Subcutaneous abdominal adipose tissue (tissue), 5 donors: ENCODE measurements at regions not wholly inside any gene's neighbourhood (a gene's known extent, or its start where the extent isn't known, plus 50 kb on each side); places are given as distances from the start of the nearest gene placed in this dataset.
A peak's percentile ranks its signal among the peaks of the same experiment; 100 is the strongest.

Experiments used
- H3K27ac ChIP-seq: one replicate; pipeline ENCODE4 v1.7.0; 2013; ENCODE audit warnings: low read depth, mild to moderate bottlenecking, inconsistent platforms, low read length, moderate library complexity
- H3K27me3 ChIP-seq, 5 donors: one replicate each; pipeline ENCODE4 v1.7.0; 2013; ENCODE audit warnings: low read length in 5 of 5, inconsistent platforms in 1 of 5; ENCODE audit not compliant: control insufficient read depth in 5 of 5, insufficient read depth in 4 of 5
- H3K36me3 ChIP-seq, 5 donors: one replicate each; pipeline ENCODE4 v1.7.0; 2013; ENCODE audit warnings: low read length in 5 of 5; ENCODE audit not compliant: control insufficient read depth in 5 of 5, insufficient read depth in 5 of 5
- H3K4me1 ChIP-seq, 5 donors: one replicate each; pipeline ENCODE4 v1.7.0; 2013; ENCODE audit warnings: low read length in 5 of 5, mild to moderate bottlenecking in 3 of 5, moderate library complexity in 1 of 5; ENCODE audit not compliant: control insufficient read depth in 5 of 5, insufficient read depth in 5 of 5
- H3K4me3 ChIP-seq, 5 donors: one replicate each; pipeline ENCODE4 v1.7.0; 2013; ENCODE audit warnings: low read length in 5 of 5, low read depth in 1 of 5
- H3K9ac ChIP-seq, 5 donors: one replicate each; pipeline ENCODE4 v1.7.0; 2013; ENCODE audit warnings: low read length in 5 of 5, mild to moderate bottlenecking in 4 of 5, moderate library complexity in 3 of 5
- H3K9me3 ChIP-seq, 5 donors: one replicate each; pipeline ENCODE4 v1.7.0; 2013; ENCODE audit warnings: low read length in 5 of 5; ENCODE audit not compliant: control insufficient read depth in 5 of 5
- donor health status: healthy.
- donor health status: healthy.
- donor health status: healthy.
- donor health status: healthy.
- donor health status: healthy.

DNA sequence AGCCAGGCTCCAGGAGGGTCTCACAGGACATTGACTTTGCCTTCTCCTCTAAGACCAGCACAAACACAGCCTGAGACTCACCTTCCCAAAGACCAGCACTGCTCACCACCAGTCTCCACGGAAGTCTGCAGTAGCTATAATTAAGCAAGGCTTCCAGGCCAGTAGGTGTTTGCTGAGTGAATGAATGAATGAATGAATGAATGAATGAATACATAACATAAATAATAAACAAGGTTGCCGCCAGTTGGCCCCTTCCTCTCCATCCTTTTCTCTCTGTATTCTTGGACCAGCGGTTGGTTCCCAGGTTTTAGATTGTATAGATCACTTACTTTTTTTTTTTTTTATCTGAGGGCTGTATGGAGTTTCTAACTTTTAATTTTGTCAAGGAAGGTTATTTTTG is 222.4 kb upstream of the ID2 start:
- Histone ChIP-seq H3K4me1 (peaks cover 2 to 28% (median 19%) of the 10 kb centered on the region in 5 donors), H3K27me3 (peaks cover 0 to 11% (median 3%) of the 10 kb centered on the region in 5 donors), H3K36me3 (no peaks in the 10 kb centered on the region), H3K9me3 (no peaks in the 10 kb centered on the region), H3K27ac (no peak overlapping the region), H3K4me3 (no peak overlapping the region), H3K9ac (no peak overlapping the region)

DNA sequence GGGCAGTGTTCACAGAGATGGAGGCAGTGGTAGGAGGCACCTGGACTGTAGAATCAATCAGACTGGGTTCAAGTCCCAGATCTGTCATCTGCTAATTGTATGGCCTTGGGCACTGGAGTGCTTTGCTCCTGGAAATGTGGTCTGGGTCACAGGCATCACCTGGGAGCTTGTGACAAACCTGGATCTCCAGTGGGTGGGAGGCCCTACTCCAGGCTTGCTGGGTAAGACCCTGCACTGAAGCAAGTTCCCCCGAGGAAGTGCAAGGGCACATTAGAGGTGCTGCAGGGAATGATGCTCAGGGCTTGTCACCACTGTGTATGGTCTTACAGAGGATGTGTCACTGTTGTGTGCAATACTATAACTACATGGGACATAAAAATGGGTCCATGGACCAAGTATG is 220.5 kb upstream of the ID2 start:
- no peak overlapping the region for H3K4me3 ChIP-seq
- no peaks in the 10 kb centered on the region for H3K9me3 ChIP-seq
- peaks cover 2 to 22% (median 12%) of the 10 kb centered on the region in 5 donors for H3K4me1 ChIP-seq
- H3K27me3 ChIP-seq: peaks cover 0 to 9% (median 3%) of the 10 kb centered on the region in 5 donors
- H3K36me3 ChIP-seq: no peaks in the 10 kb centered on the region
- H3K27ac ChIP-seq: no peak overlapping the region
- no peak overlapping the region for H3K9ac ChIP-seq

DNA sequence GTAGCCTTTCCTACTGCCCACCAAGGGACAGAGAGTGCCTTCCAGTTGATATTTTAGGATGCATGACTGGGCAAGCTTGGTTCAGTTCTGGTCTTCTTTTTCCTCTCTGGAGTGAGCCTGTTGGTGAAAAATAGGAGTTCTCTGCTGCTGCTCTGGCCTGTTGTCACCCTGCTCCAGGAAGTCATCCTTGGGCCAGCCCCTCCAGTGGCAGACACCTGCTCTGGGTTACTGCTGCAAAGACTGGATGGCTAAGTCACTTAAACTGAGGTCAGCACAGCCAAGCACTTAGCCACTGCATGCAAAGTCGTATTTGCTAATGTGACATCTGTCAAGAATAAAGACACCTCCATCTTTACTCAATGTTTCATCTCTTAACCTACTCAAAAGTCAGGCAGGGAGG is 219.6 kb upstream of the ID2 start:
- H3K27me3 ChIP-seq: peaks cover 0 to 5% (median 0%) of the 10 kb centered on the region in 5 donors
- H3K4me1 ChIP-seq: peaks cover 2 to 15% (median 6%) of the 10 kb centered on the region in 5 donors
- H3K9me3 ChIP-seq: no peaks in the 10 kb centered on the region
- H3K9ac ChIP-seq: no peak overlapping the region
- no peak overlapping the region for H3K27ac ChIP-seq
- no peak overlapping the region for H3K4me3 ChIP-seq
- H3K36me3 ChIP-seq: no peaks in the 10 kb centered on the region

DNA sequence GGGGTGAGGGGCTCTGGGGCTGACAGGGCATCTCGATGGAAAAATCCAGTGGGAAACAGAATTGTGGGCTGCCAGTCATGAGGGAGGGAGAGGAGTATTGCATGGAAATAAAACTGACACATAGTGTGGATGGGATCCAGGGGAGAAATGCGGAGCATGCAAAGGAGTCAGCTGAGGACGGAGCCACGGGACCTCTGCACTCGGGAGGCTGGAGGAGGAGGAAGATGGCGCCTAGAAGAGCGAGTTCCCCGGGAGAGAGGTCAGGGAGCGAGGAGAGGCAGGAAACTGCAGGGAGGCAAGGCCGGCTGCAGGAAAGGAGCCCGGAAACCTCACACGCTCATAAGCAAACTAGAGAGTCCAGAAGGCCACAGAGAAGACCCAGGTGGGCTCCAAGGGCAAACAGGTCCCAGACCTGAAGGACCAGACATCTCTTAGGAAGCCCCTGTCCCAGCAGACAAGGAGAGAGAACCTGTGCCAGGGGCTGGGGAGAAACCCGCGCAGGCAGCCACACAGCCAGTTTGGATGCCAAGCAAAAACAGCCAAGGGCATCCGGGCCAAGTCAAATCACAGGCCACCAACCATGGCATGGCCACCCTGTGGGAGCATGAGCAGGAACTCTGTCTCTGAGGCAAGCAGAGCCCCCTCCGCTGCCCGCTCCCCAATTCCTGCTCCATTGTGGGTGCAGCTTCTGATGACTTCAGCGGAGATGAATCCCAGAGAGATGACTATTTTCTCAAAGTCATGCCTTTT is 218.8 kb upstream of the ID2 start:
- H3K27ac ChIP-seq: no peak overlapping the region
- peak overlapping the region in 1 of 5 donors; percentile 39 for H3K9ac ChIP-seq
- H3K9me3 ChIP-seq: no peaks in the 10 kb centered on the region
- H3K27me3 ChIP-seq: no peaks in the 10 kb centered on the region
- H3K4me1 ChIP-seq: peaks cover 2 to 13% (median 6%) of the 10 kb centered on the region in 5 donors
- H3K36me3 ChIP-seq: no peaks in the 10 kb centered on the region
- peak overlapping the region in 3 of 5 donors; percentile 12 to 24 (median 17) for H3K4me3 ChIP-seq

DNA sequence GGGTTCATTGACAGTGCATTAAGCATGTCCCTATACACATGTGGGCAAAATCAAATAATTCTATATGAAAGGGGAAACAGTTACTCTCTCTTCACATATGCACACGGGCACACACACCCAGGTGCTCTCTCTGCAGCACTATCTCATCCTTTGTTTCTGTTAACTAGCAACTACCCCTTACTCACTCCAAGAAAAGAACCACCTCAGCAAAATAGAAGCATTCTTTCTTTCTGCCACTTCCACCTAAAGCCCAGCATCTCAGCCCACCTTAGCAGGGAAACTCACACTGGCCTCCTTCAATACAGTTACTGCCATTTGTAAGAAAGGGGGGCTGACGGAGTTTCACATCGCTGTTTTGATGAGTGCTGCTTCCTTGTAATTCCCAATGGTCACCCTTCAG is 216.3 kb upstream of the ID2 start:
- no peaks in the 10 kb centered on the region for H3K27me3 ChIP-seq
- H3K4me3 ChIP-seq: no peak overlapping the region
- H3K27ac ChIP-seq: no peak overlapping the region
- no peak overlapping the region for H3K9ac ChIP-seq
- H3K4me1 ChIP-seq: peaks cover 2 to 17% (median 6%) of the 10 kb centered on the region in 5 donors
- no peaks in the 10 kb centered on the region for H3K9me3 ChIP-seq
- no peaks in the 10 kb centered on the region for H3K36me3 ChIP-seq

DNA sequence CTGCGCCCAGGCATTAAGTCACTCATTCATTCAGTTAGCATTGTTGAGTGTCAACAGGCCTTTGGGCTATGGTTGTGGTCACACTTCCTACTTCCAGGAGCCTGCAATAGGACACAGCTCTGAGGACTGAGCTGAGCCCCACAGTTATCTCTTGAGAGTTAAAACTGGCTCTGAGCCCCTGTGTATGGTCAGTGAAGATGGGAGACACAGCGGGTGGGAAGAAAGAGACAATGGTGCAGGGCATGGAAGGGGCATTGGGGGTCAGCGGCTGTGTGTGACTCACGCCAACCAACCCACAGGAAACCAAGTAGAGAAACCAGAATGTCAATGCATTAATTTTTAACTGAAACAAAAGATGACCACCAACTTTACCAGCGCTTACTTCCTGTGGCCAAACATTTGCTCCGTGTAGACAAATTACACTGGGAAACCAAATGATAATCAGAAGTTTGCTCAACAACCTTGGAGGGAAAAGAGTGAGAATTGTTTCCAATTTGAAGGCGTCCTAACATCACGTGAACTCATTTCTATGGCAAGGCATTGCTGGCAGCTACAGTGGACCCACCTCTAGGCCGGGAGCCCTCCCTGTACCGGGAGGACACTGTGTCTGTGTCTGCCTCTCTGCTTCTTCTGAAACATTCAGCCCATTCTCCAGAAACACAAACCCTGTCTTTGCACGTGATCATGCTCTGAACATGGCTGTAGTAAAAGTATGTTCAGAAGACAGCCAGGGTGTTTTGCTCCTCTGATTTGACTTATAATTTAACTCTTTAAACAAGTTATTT is 212.0 kb upstream of the ID2 start:
- peaks cover 0 to 4% (median 2%) of the 10 kb centered on the region in 5 donors for H3K4me1 ChIP-seq
- H3K27ac ChIP-seq: no peak overlapping the region

DNA sequence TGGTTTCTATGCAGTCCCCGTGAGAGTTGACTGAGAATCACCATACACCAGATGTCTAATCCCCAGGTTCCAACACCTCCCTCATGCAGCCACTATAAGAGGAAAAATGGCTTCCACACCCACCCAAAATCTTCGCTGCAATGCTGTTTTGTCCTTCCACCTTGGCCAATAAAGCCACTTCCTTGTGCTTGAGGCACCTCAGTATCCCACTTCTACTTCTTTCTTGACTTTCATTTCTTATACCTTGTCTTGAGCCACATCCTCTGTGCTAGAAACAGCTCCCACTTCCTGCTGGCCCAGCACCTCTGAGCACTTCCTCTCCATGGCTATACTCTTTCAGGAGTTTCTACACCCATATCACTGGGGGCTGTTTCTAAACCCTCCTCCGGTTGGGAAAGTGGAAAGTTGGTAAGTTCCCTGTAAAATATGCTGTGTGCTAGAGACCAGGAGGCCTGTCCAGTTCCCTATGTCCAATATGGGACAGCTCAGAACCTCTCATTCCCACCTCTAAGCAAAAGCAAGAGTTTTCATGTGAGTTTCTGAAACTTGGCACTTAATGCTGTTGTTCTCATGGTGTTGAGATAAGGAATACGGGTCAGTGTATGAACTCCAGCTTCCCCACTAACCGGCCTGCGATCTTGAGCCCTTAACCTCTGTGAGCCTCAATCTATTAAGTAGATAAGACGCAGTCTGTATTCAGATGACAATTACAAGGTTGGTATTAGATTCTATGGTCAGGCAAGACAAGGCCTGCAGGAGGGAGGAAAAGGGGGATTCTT is 209.1 kb upstream of the ID2 start:
- Histone ChIP-seq H3K9me3 (no peaks in the 10 kb centered on the region), H3K4me1 (peaks cover 0 to 24% (median 20%) of the 10 kb centered on the region in 5 donors), H3K27me3 (no peaks in the 10 kb centered on the region)

More for the DNA sequence above, 212.0 kb upstream of the ID2 start:
- Histone ChIP-seq H3K4me3 (no peak overlapping the region), H3K27me3 (no peaks in the 10 kb centered on the region), H3K9ac (no peak overlapping the region), H3K9me3 (no peaks in the 10 kb centered on the region), H3K36me3 (no peaks in the 10 kb centered on the region)

DNA sequence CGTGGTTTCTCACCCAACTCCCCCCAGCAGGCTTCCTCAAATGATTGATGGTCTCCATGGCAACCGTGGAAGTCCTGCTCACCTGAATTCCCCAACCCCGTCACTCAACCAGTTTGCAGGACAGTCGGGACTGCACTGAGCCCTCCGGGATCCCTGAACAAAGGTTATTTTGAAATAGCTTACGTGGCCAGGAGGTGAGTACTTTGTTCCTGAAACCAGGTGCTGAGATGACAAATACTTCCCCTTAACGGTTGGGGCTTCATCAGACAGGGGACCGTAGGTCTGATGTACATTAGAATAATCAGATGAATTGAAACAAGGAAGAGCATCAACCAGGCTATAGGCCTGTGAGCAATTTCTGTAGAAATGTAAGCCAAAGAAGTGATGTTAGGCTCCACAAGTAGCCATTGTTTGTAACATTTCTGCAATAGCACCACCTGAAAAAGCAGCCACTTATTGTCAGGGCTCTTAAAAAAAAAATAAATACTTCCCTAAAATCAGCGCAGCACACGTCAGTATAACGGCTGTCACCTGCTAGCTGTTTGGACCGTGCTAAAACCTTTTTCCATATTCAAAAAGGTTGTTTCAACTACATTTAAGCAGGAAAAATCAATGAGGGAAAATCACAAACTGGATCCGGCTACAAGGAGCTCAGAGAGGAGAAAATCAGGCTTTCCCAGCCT is 206.4 kb upstream of the ID2 start:
- no peak overlapping the region for H3K27ac ChIP-seq
- no peaks in the 10 kb centered on the region for H3K9me3 ChIP-seq
- H3K27me3 ChIP-seq: no peaks in the 10 kb centered on the region
- H3K4me3 ChIP-seq: no peak overlapping the region
- no peak overlapping the region for H3K9ac ChIP-seq
- H3K4me1 ChIP-seq: peaks cover 0 to 36% (median 19%) of the 10 kb centered on the region in 5 donors
- H3K36me3 ChIP-seq: no peaks in the 10 kb centered on the region

More for the DNA sequence above, 209.1 kb upstream of the ID2 start:
- Histone ChIP-seq H3K9ac (no peak overlapping the region), H3K36me3 (no peaks in the 10 kb centered on the region), H3K4me3 (no peak overlapping the region), H3K27ac (no peak overlapping the region)

DNA sequence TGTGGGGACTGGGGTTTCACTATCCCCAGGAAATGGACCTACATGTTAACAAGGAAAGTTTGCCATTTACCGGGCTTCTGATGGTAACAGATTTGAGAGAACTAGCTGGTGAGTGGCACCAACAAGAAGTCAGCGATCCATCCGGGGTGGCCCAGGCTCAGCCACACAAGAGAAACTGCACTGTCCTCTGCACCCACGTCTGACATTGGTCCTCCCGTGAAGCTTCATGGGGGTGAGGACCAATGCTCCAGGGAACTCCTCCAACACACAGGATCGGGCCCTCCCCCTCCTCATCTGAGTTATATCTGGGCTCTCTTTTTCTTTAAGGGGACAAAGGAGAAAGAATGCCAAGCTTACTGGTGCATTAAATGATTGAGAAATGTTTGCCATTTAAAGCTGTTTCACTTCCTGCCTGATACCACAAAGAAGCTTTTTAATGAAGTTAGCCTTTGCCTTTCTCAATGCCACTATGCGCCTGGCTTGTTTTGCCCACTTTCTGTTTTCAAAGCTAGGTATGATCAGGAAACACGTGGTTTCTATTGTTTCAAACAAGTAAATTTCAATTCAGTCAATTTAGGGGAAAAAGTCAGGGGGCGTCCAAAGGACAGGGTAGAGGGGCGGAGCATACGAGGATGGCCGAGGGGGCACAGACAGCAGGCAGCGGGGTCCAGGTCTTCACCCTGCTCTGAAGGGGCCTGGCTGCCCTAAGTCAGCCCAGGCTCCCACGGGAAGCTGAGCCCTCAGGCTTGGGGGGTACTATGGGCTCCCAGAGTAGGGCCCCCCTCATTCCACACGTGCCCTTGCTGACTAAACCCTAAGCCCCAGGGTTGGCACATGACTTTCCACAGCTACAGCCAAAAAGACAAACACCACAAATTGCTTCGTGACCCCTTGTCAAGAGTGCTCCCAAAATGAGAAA is 204.0 kb upstream of the ID2 start:
- Histone ChIP-seq H3K27ac (no peak overlapping the region), H3K36me3 (no peaks in the 10 kb centered on the region), H3K4me3 (peak overlapping the region in 3 of 5 donors; percentile 3 to 27 (median 4)), H3K4me1 (peaks cover 0 to 43% (median 24%) of the 10 kb centered on the region in 5 donors), H3K9ac (no peak overlapping the region), H3K27me3 (no peaks in the 10 kb centered on the region), H3K9me3 (no peaks in the 10 kb centered on the region)
